ENCODE measurements at regions not wholly inside any gene's neighbourhood (a gene's known extent, or its start where the extent isn't known, plus 50 kb on each side); places are given as distances from the start of the nearest gene placed in this dataset.
A peak's percentile ranks its signal among the peaks of the same experiment; 100 is the strongest.

GRCh38 chr3:165455360-165455759 is 259.2 kb upstream of the SLITRK3 start:
- no peak overlapping the region for H3K27ac ChIP-seq
- H3K4me1 ChIP-seq (replicated peaks in 1 of 2) = no peaks in the 10 kb centered on the region
- no peak overlapping the region for H3K4me3 ChIP-seq
- in situ Hi-C loops (cut with MboI; ENCODE audit: low pct_unique_long_range_greater_than_20kb in 2 of 9, low sequenced_read_pairs in 9 of 9, unreplicated experiment in 9 of 9) = no loop called here
- WGBS, 10 experiments = 0 to 100% (median 65%) methylated on average over 1 to 2 of the region's 2 CpGs
- ATAC-seq (replicated peaks in 6 of 8) = no peak

GRCh38 chr3:165451371-165452070 is 255.3 kb upstream of the SLITRK3 start:
- in situ Hi-C loops (cut with MboI; ENCODE audit: low pct_unique_long_range_greater_than_20kb in 2 of 9, low sequenced_read_pairs in 9 of 9, unreplicated experiment in 9 of 9) = no loop called here
- Histone ChIP-seq H3K4me3 (no peak overlapping the region), H3K4me1 (replicated peaks in 1 of 2) (no peaks in the 10 kb centered on the region), H3K27ac (no peak overlapping the region)
- 17 to 100% (median 57%) methylated on average over 1 to 4 of the region's 4 CpGs; no CpG with 5 or more reads in 2 of the 10 experiments for WGBS, 10 experiments
- ATAC-seq (replicated peaks in 6 of 8) = no peak

GRCh38 chr3:165446555-165446954 is 250.4 kb upstream of the SLITRK3 start:
- Histone ChIP-seq H3K4me1 (replicated peaks in 1 of 2) (no peaks in the 10 kb centered on the region), H3K27ac (no peak overlapping the region), H3K4me3 (no peak overlapping the region)
- in situ Hi-C loops (cut with MboI; ENCODE audit: low pct_unique_long_range_greater_than_20kb in 2 of 9, low sequenced_read_pairs in 9 of 9, unreplicated experiment in 9 of 9) = no loop called here
- no peak for ATAC-seq (replicated peaks in 6 of 8)
- 0 to 100% (median 79%) methylated on average over 1 to 3 of the region's 3 CpGs; no CpG with 5 or more reads in 3 of the 10 experiments for WGBS, 10 experiments

GRCh38 chr3:165444745-165445144 is 248.6 kb upstream of the SLITRK3 start:
- Histone ChIP-seq H3K4me3 (no peak overlapping the region), H3K27ac (no peak overlapping the region), H3K4me1 (replicated peaks in 1 of 2) (peaks cover 0 to 2% of the 10 kb centered on the region in 2 donors)
- in situ Hi-C loops (cut with MboI; ENCODE audit: low pct_unique_long_range_greater_than_20kb in 2 of 9, low sequenced_read_pairs in 9 of 9, unreplicated experiment in 9 of 9) = no loop called here
- ATAC-seq (replicated peaks in 6 of 8) = no peak
- 17 to 100% (median 67%) methylated on average over 1 to 4 of the region's 4 CpGs for WGBS, 10 experiments

- in situ Hi-C loops (cut with MboI; ENCODE audit: low pct_unique_long_range_greater_than_20kb in 2 of 9, low sequenced_read_pairs in 9 of 9, unreplicated experiment in 9 of 9) = no loop called here
- Histone ChIP-seq H3K4me3 (no peak overlapping the region), H3K27ac (no peak overlapping the region), H3K4me1 (replicated peaks in 1 of 2) (peaks cover 0 to 2% of the 10 kb centered on the region in 2 donors)
- no peak for ATAC-seq (replicated peaks in 6 of 8)
- 0 to 100% (median 83%) methylated on average over 1 of the region's 1 CpG; no CpG with 5 or more reads in 3 of the 10 experiments for WGBS, 10 experiments
Measured at GRCh38 chr3:165443664-165444063, 247.5 kb upstream of the SLITRK3 start.

- in situ Hi-C loops (cut with MboI; ENCODE audit: low pct_unique_long_range_greater_than_20kb in 2 of 9, low sequenced_read_pairs in 9 of 9, unreplicated experiment in 9 of 9) = no loop called here
- Histone ChIP-seq H3K27ac (no peak overlapping the region), H3K4me3 (no peak overlapping the region), H3K4me1 (replicated peaks in 1 of 2) (peaks cover 0 to 2% of the 10 kb centered on the region in 2 donors)
- no peak for ATAC-seq (replicated peaks in 6 of 8)
Measured at GRCh38 chr3:165442061-165442460, 245.9 kb upstream of the SLITRK3 start.

GRCh38 chr3:165440380-165440779 is 244.2 kb upstream of the SLITRK3 start:
- in situ Hi-C loops (cut with MboI; ENCODE audit: low pct_unique_long_range_greater_than_20kb in 2 of 9, low sequenced_read_pairs in 9 of 9, unreplicated experiment in 9 of 9) = no loop called here
- no peak overlapping the region for H3K4me3 ChIP-seq
- no peak for ATAC-seq (replicated peaks in 6 of 8)
- WGBS, 10 experiments = 6 to 100% (median 38%) methylated on average over 2 of the region's 2 CpGs; no CpG with 5 or more reads in 3 of the 10 experiments
- no peak overlapping the region for H3K27ac ChIP-seq
- peaks cover 0 to 2% of the 10 kb centered on the region in 2 donors for H3K4me1 ChIP-seq (replicated peaks in 1 of 2)

GRCh38 chr3:165439765-165440164 is 243.6 kb upstream of the SLITRK3 start:
- ATAC-seq (replicated peaks in 6 of 8) = no peak
- Histone ChIP-seq H3K4me1 (replicated peaks in 1 of 2) (peaks cover 0 to 2% of the 10 kb centered on the region in 2 donors), H3K27ac (no peak overlapping the region), H3K4me3 (no peak overlapping the region)
- 0 to 95% (median 63%) methylated on average over 1 to 2 of the region's 2 CpGs for WGBS, 10 experiments
- in situ Hi-C loops (cut with MboI; ENCODE audit: low pct_unique_long_range_greater_than_20kb in 2 of 9, low sequenced_read_pairs in 9 of 9, unreplicated experiment in 9 of 9) = no loop called here

GRCh38 chr3:165434516-165434915 is 238.3 kb upstream of the SLITRK3 start:
- Histone ChIP-seq H3K27ac (no peak overlapping the region), H3K4me3 (no peak overlapping the region), H3K4me1 (replicated peaks in 1 of 2) (no peaks in the 10 kb centered on the region)
- in situ Hi-C loops (cut with MboI; ENCODE audit: low pct_unique_long_range_greater_than_20kb in 2 of 9, low sequenced_read_pairs in 9 of 9, unreplicated experiment in 9 of 9) = no loop called here
- no peak for ATAC-seq (replicated peaks in 6 of 8)
- 0 to 100% (median 81%) methylated on average over 1 to 3 of the region's 3 CpGs; no CpG with 5 or more reads in 2 of the 10 experiments for WGBS, 10 experiments

GRCh38 chr3:165406425-165406824 is 210.2 kb upstream of the SLITRK3 start:
- no peak for ATAC-seq (replicated peaks in 6 of 8)
- 0 to 100% (median 74%) methylated on average over 1 to 2 of the region's 2 CpGs; no CpG with 5 or more reads in 2 of the 10 experiments for WGBS, 10 experiments
- in situ Hi-C loops (cut with MboI; ENCODE audit: low pct_unique_long_range_greater_than_20kb in 2 of 9, low sequenced_read_pairs in 9 of 9, unreplicated experiment in 9 of 9) = no loop called here

GRCh38 chr3:165404357-165405027 is 208.3 kb upstream of the SLITRK3 start:
- no peak overlapping the region for H3K27ac ChIP-seq
- ATAC-seq (replicated peaks in 6 of 8) = peak in 3 of 8 experiments; percentile 52 to 100 (median 67)
- H3K4me1 ChIP-seq (replicated peaks in 1 of 2) = no peaks in the 10 kb centered on the region
- in situ Hi-C loops (cut with MboI; ENCODE audit: low pct_unique_long_range_greater_than_20kb in 2 of 9, low sequenced_read_pairs in 9 of 9, unreplicated experiment in 9 of 9) = no loop called here
- 33 to 100% (median 88%) methylated on average over 1 to 4 of the region's 4 CpGs; no CpG with 5 or more reads in 2 of the 10 experiments for WGBS, 10 experiments
- H3K4me3 ChIP-seq = no peak overlapping the region

More at GRCh38 chr3:165406425-165406824, 210.2 kb upstream of the SLITRK3 start:
- H3K4me3 ChIP-seq = no peak overlapping the region
- no peak overlapping the region for H3K27ac ChIP-seq
- no peaks in the 10 kb centered on the region for H3K4me1 ChIP-seq (replicated peaks in 1 of 2)

- WGBS, 10 experiments = 0 to 100% (median 60%) methylated on average over 1 to 3 of the region's 4 CpGs; no CpG with 5 or more reads in 3 of the 10 experiments
- in situ Hi-C loops (cut with MboI; ENCODE audit: low pct_unique_long_range_greater_than_20kb in 2 of 9, low sequenced_read_pairs in 9 of 9, unreplicated experiment in 9 of 9) = no loop called here
- H3K4me1 ChIP-seq (replicated peaks in 1 of 2) = no peaks in the 10 kb centered on the region
- no peak overlapping the region for H3K4me3 ChIP-seq
- no peak overlapping the region for H3K27ac ChIP-seq
- peak in 2 of 8 experiments; percentile 7 to 27 for ATAC-seq (replicated peaks in 6 of 8)
Measured at GRCh38 chr3:165403666-165404065, 207.5 kb upstream of the SLITRK3 start.

GRCh38 chr3:165395188-165395587 is 199.0 kb upstream of the SLITRK3 start:
- in situ Hi-C loops (cut with MboI; ENCODE audit: low pct_unique_long_range_greater_than_20kb in 2 of 9, low sequenced_read_pairs in 9 of 9, unreplicated experiment in 9 of 9) = no loop called here
- Histone ChIP-seq H3K4me3 (no peak overlapping the region), H3K27ac (no peak overlapping the region), H3K4me1 (replicated peaks in 1 of 2) (no peaks in the 10 kb centered on the region)
- WGBS, 10 experiments = 0 to 100% (median 63%) methylated on average over 1 of the region's 1 CpG; no CpG with 5 or more reads in 2 of the 10 experiments
- ATAC-seq (replicated peaks in 6 of 8) = no peak
